ENCODE measurements at regions not wholly inside any gene's neighbourhood (a gene's known extent, or its start where the extent isn't known, plus 50 kb on each side); places are given as distances from the start of the nearest gene placed in this dataset.

DNA sequence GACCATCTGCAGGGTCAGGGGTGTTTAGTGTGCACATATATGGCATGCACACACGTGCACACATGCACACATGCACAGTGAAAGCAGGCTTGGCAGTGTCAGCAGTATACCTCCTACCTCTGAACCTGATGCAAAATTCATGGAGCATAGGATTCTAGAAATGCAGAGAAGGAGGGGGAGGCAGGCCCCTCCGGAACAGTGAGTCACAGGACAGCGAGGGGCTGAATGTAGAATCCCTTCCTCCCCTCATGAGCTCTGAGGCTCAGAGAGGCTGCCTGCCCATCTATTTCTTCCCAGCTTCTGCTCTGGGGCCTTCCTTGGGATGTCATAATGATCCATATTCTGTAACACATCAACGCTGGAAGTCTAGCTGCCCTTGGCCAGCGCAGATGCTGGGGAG, 66.7 kb upstream of the NECTIN1 start:
- H3K79me2 ChIP-seq (ENCODE audit: low read length), result no peaks in the 10 kb centered on the region
- TF ChIP-seq EZH2phosphoT487 (IDR thresholded peaks at IDR 0.05; ENCODE audit: low read depth), result no peak
- H3K4me2 ChIP-seq (ENCODE audit: low read length), result no peak overlapping the region
- no peaks in the 10 kb centered on the region for H3K9me3 ChIP-seq (ENCODE audit: insufficient read depth, low read length)
- no peaks in the 10 kb centered on the region for H3K36me3 ChIP-seq (replicated peaks; ENCODE audit: low read depth, low read length)
- no peak overlapping the region for H3K27ac ChIP-seq (ENCODE audit: low read length)
- H3K27me3 ChIP-seq (ENCODE audit: low read depth, low read length), result no peaks in the 10 kb centered on the region
- H3K4me3 ChIP-seq (ENCODE audit: low read length), result no peak overlapping the region
- H4K20me1 ChIP-seq (ENCODE audit: insufficient read depth, low read length), result peaks cover 26% of the 10 kb centered on the region
- no peaks in the 10 kb centered on the region for H3K4me1 ChIP-seq (ENCODE audit: low read length)
- no peak overlapping the region for H3K9ac ChIP-seq (ENCODE audit: low read length)
- no peak overlapping the region for H2AFZ ChIP-seq (ENCODE audit: low read depth, low read length)

DNA sequence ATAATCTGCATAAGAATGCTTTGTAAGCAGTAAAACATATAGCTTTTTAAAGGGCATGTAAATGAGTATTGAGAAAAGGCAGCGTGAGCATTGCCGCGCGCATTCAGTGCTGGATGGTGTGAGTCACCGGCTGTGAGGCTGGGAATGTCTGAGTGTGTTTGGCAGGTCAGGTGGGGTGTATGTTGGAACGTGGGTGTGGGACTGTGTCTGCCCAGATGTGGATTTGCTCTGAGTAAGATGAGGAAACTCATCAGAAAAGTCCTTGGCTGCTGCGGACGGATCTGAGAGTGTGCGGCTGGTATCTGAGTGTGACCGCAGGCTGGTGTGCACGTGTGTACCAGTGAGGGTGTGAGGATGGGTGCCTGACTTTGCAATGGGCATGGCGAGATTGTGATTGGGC, 66.2 kb upstream of the NECTIN1 start:
- Histone ChIP-seq H3K4me2 (ENCODE audit: low read length) (no peak overlapping the region), H3K9ac (ENCODE audit: low read length) (no peak overlapping the region), H3K36me3 (replicated peaks; ENCODE audit: low read depth, low read length) (no peaks in the 10 kb centered on the region), H3K79me2 (ENCODE audit: low read length) (no peaks in the 10 kb centered on the region), H2AFZ (ENCODE audit: low read depth, low read length) (no peak overlapping the region), H3K9me3 (ENCODE audit: insufficient read depth, low read length) (no peaks in the 10 kb centered on the region), H3K27ac (ENCODE audit: low read length) (no peak overlapping the region), H3K4me3 (ENCODE audit: low read length) (no peak overlapping the region), H3K27me3 (ENCODE audit: low read depth, low read length) (no peaks in the 10 kb centered on the region), H3K4me1 (ENCODE audit: low read length) (no peaks in the 10 kb centered on the region), H4K20me1 (ENCODE audit: insufficient read depth, low read length) (peaks cover 30% of the 10 kb centered on the region)
- TF ChIP-seq EZH2phosphoT487 (IDR thresholded peaks at IDR 0.05; ENCODE audit: low read depth), result no peak
- TF ChIP-seq, protein P1, sequence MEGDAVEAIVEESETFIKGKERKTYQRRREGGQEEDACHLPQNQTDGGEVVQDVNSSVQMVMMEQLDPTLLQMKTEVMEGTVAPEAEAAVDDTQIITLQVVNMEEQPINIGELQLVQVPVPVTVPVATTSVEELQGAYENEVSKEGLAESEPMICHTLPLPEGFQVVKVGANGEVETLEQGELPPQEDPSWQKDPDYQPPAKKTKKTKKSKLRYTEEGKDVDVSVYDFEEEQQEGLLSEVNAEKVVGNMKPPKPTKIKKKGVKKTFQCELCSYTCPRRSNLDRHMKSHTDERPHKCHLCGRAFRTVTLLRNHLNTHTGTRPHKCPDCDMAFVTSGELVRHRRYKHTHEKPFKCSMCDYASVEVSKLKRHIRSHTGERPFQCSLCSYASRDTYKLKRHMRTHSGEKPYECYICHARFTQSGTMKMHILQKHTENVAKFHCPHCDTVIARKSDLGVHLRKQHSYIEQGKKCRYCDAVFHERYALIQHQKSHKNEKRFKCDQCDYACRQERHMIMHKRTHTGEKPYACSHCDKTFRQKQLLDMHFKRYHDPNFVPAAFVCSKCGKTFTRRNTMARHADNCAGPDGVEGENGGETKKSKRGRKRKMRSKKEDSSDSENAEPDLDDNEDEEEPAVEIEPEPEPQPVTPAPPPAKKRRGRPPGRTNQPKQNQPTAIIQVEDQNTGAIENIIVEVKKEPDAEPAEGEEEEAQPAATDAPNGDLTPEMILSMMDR (IDR thresholded peaks at IDR 0.05; ENCODE audit: low read depth, low read length), result no peak

DNA sequence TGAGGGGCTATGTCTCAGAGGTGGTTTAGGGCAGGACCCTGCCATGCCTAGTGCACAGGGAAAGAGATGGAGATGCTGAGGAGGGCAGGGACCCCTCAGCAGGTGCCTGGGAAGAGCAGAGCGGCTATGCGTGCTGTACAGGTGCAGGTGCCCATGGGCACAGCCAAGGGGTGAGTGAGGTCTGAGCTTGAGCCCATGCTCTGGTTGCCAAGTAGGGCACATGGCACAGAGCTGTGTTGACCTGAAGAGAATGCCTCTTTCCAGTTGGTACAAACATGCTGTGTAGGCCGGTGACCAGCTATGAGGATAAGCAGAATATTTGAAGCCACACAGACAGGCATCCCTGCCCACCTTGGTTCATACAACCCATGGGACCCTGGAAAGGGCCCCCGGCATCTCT, 65.8 kb upstream of the NECTIN1 start:
- TF ChIP-seq, protein P1 (IDR thresholded peaks at IDR 0.05; ENCODE audit: low read depth, low read length), result no peak
- TF ChIP-seq EZH2phosphoT487 (IDR thresholded peaks at IDR 0.05; ENCODE audit: low read depth), result no peak
- H3K79me2 ChIP-seq (ENCODE audit: low read length), result no peaks in the 10 kb centered on the region
- no peak overlapping the region for H3K27ac ChIP-seq (ENCODE audit: low read length)
- no peak overlapping the region for H2AFZ ChIP-seq (ENCODE audit: low read depth, low read length)
- no peaks in the 10 kb centered on the region for H3K36me3 ChIP-seq (replicated peaks; ENCODE audit: low read depth, low read length)
- no peak overlapping the region for H3K4me3 ChIP-seq (ENCODE audit: low read length)
- H3K4me2 ChIP-seq (ENCODE audit: low read length), result no peak overlapping the region
- no peak overlapping the region for H3K9ac ChIP-seq (ENCODE audit: low read length)
- H3K4me1 ChIP-seq (ENCODE audit: low read length), result no peaks in the 10 kb centered on the region
- no peaks in the 10 kb centered on the region for H3K27me3 ChIP-seq (ENCODE audit: low read depth, low read length)
- H4K20me1 ChIP-seq (ENCODE audit: insufficient read depth, low read length), result peaks cover 30% of the 10 kb centered on the region
- H3K9me3 ChIP-seq (ENCODE audit: insufficient read depth, low read length), result no peaks in the 10 kb centered on the region

DNA sequence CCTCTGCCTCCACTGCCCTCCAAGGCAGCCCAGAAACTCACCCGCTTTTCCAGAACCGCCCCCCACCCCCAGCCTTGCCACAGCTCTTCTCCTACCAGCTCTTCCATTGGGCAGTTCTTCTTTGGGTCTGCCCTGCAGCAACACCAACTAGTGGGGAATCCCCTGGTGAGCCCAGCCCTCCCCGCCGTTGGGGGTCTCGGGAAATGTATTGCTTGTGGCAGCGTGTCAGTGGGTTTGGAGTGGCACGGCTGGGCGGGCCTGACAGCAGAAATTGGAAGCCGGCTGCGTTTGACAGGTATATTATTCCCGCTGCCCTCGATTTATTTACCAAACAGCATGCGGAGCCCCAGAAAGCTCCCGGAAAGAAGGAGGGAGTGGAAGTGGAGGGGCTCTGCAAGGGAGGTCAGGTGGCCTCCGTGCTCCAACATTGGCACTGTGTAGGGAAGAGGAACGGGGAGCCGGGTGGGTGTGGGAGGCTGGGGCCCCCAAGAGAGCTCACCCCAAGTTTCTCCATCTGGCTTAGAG, 65.2 kb upstream of the NECTIN1 start:
- H3K27ac ChIP-seq (ENCODE audit: low read length), result no peak overlapping the region
- H3K27me3 ChIP-seq (ENCODE audit: low read depth, low read length), result no peaks in the 10 kb centered on the region
- H3K79me2 ChIP-seq (ENCODE audit: low read length), result no peaks in the 10 kb centered on the region
- no peaks in the 10 kb centered on the region for H3K36me3 ChIP-seq (replicated peaks; ENCODE audit: low read depth, low read length)
- H3K4me1 ChIP-seq (ENCODE audit: low read length), result no peaks in the 10 kb centered on the region
- no peak overlapping the region for H3K4me2 ChIP-seq (ENCODE audit: low read length)
- H4K20me1 ChIP-seq (ENCODE audit: insufficient read depth, low read length), result peaks cover 24% of the 10 kb centered on the region
- TF ChIP-seq, protein P1 (IDR thresholded peaks at IDR 0.05; ENCODE audit: low read depth, low read length), result no peak
- TF ChIP-seq EZH2phosphoT487 (IDR thresholded peaks at IDR 0.05; ENCODE audit: low read depth), result no peak
- no peaks in the 10 kb centered on the region for H3K9me3 ChIP-seq (ENCODE audit: insufficient read depth, low read length)
- H3K9ac ChIP-seq (ENCODE audit: low read length), result no peak overlapping the region
- no peak overlapping the region for H2AFZ ChIP-seq (ENCODE audit: low read depth, low read length)
- H3K4me3 ChIP-seq (ENCODE audit: low read length), result no peak overlapping the region
